Ovary (tissue), 3 donors: ENCODE measurements at regions not wholly inside any gene's neighbourhood (a gene's known extent, or its start where the extent isn't known, plus 50 kb on each side); places are given as distances from the start of the nearest gene placed in this dataset.

Experiments used
- EP300 ChIP-seq: sonication (generic); formaldehyde crosslinking; IDR thresholded peaks from one replicate; pipeline ENCODE4 v1.6.1; 2017; ENCODE audit warnings: antibody characterized with exemption
- POLR2A ChIP-seq: fragments of 450-650 bp; IDR thresholded peaks from one replicate; pipeline ENCODE4 v1.6.1; 2017; ENCODE audit warnings: antibody characterized with exemption, mild to moderate bottlenecking, moderate library complexity
- TF ChIP-seq, protein P1 (sequence below), 3 donors: fragments of 450-650 bp in 2 of 3; fragments of 200-600 bp in 1 of 3; IDR thresholded peaks; one replicate each; pipeline versions ENCODE4 v1.5.1 to v1.8.0; 2016 to 2022; ENCODE audit warnings: antibody characterized with exemption in 3 of 3, mild to moderate bottlenecking in 1 of 3
- donor health status: DM: no; HTN: no; CAD: no.

DNA sequence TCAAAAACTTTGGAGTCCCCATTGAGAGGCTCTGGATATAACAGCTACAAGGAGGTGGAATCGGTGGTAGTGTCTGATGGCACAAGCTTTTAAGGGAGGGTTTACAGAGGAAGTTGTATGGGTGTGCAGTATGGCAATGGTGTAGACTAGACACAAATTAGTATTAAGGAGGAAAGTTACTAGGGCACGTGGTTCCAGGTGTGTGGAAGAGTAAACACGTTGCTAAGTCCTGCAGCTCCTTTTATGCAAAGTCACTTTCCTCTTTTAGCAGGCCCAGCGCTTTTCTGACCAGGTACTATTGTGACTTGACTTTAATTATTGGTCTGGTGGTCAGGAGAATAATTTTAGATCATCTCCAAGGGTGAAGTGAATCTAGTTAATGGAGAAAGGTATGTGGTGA lies 287.5 kb upstream of the B3GALT2 start:
- TF ChIP-seq EP300 (no peak), POLR2A (no peak)
- TF ChIP-seq, protein P1, sequence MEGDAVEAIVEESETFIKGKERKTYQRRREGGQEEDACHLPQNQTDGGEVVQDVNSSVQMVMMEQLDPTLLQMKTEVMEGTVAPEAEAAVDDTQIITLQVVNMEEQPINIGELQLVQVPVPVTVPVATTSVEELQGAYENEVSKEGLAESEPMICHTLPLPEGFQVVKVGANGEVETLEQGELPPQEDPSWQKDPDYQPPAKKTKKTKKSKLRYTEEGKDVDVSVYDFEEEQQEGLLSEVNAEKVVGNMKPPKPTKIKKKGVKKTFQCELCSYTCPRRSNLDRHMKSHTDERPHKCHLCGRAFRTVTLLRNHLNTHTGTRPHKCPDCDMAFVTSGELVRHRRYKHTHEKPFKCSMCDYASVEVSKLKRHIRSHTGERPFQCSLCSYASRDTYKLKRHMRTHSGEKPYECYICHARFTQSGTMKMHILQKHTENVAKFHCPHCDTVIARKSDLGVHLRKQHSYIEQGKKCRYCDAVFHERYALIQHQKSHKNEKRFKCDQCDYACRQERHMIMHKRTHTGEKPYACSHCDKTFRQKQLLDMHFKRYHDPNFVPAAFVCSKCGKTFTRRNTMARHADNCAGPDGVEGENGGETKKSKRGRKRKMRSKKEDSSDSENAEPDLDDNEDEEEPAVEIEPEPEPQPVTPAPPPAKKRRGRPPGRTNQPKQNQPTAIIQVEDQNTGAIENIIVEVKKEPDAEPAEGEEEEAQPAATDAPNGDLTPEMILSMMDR (IDR thresholded peaks at IDR 0.05) = no peak
